GM21825 (cell line): ENCODE measurements at regions not wholly inside any gene's neighbourhood (a gene's known extent, or its start where the extent isn't known, plus 50 kb on each side); places are given as distances from the start of the nearest gene placed in this dataset.

Experiments used
- ATAC-seq: cut with Tn5 transposase; IDR thresholded peaks from one replicate; pipeline ENCODE4 v1.9.1; 2021; ENCODE audit warnings: mild to moderate bottlenecking, moderate library complexity; ENCODE audit not compliant: unreplicated experiment

DNA sequence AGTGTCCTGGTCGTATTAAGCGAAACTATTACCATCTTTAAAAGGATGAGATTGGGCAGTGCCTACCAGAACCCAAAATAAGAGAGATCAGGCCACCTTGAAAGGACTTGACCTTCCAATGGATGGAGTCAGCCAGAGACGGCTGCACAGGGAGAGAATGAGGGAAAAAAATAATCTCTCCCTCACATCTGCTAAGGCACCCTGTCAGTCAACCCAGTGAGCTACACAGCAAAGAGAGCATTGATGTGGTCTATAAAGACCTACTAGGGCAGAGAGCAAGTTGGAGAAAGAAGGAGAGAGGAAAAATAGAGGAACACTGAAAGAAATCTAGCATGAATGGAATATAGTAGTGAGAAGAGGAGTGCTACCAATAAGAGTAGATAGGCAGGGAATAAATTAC is 68.0 kb upstream of the FTMT start:
- ATAC-seq: no peak

DNA sequence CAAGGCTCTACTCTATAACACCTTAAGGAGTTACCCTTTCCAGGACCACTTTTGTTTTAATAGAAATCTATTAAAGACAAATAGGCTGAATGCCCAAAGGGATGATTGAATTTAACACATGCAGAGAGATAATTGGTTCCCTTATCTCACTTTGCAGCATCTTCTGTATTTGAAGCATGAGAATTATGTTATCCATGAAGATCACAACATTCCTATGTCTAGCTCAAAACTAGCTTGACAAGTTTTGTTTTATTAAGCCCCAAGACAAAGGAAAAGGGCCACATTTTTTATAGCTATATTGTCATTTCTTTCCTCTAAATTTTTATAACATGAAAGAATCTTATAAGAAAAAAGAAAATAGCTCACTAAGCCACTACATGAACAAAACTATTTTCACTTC is 57.9 kb upstream of the FTMT start:
- no peak for ATAC-seq

DNA sequence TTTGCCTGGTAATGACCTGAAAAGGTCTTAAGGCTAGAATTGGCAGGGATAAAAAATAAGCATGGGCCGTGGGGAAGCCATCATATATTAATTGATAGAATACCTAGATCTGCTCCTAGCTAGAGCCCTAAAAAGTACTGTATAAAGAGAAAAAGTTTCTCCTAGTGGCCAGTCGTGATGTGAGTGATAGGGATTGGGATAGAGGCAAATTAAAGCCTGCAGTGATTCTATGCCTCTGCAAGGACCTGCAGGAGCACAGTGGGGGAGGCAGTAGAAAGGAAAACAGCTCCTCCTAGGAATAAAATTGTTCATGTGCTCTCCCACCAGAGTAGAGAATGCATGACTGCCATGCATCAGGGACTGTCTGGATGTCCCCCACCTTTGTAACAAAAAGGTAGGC is 56.2 kb upstream of the FTMT start:
- ATAC-seq: no peak

DNA sequence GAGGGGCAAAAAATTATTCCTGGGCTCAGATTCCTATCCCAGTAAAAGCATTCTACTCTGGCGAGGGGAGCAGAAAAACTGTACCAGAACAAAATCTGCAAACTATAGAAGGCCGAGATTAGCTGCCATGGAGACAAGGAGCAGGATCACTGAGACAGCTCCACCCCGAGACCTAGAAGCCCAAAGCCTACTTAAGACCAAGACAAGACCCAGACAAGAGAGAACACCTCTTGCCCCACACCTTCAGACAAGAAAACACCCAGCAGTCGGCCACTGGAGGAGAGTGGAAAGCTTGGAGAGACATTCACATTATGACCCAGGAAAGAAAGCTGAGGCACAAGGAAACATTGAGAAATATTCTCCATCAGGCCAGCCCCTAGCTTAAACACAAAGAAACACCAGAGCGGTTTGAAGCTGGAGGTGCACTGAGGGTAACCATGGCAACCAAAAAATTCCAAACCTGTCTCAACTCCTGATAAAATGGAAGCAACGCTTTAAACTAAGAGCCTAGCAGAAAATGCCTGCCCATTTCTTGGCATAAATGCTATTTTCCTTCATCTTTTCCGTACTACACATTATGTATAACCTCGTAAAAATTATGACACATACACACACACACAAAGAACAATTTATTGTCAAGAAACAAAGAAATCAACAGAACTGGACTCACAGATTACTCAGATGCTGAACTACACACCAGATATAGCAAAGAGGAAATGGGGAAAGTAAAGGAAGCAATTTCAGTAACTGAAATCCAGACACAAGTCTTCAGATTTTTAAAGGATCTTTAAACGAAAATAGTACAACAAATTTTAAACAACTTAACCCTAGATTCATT is 53.8 kb upstream of the FTMT start:
- ATAC-seq: no peak
